ENCODE measurements at regions not wholly inside any gene's neighbourhood (a gene's known extent, or its start where the extent isn't known, plus 50 kb on each side); places are given as distances from the start of the nearest gene placed in this dataset.
A peak's percentile ranks its signal among the peaks of the same experiment; 100 is the strongest.

GRCh38 chr4:136865526-136865925 is 666.8 kb downstream of the PCDH18 start:
- Histone ChIP-seq H3K27ac (no peak overlapping the region), H3K4me1 (no peaks in the 10 kb centered on the region), H3K9me3 (no peaks in the 10 kb centered on the region), H3K4me3 (no peak overlapping the region), H3K36me3 (no peaks in the 10 kb centered on the region), H3K27me3 (no peaks in the 10 kb centered on the region)
- ATAC-seq (no peak), DNase-seq (no peak)
- TF ChIP-seq CTCF (IDR thresholded peaks at IDR 0.05) = no peak
- intact Hi-C loops (cut with DNase I) = no loop called here

DNA sequence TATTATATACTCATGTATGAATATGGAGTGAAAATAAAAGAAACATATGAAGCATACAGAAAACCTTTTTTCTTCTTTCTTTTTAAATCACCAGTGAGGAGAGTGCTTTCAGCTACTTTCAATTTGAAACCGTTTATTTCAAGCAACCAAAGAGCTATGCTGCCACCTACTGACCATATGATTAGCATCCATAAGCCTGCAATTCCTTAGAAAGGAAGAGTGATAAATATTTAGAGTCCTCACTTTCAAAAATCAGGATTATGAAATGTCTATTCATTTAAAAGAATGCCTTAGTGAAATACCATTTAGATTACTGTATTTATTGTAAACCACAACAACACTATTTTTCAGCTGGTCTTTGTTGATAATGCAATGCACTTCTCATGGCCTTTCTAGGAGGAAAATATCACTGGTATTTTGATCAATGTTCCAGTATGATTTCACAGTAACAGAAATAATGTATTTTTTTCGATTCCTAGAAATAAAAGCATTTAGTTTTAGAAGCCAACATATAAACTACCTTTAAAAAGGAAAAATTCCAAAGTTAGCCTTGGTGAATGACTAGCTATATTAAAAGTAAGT is 667.6 kb downstream of the PCDH18 start:
- TF ChIP-seq CTCF (IDR thresholded peaks at IDR 0.05) = peak; percentile 87
- H3K4me1 ChIP-seq = no peaks in the 10 kb centered on the region
- intact Hi-C loops (cut with DNase I) = no loop called here
- no peaks in the 10 kb centered on the region for H3K36me3 ChIP-seq
- no peak overlapping the region for H3K27ac ChIP-seq
- peak; percentile 72 for ATAC-seq
- DNase-seq = no peak
- no peaks in the 10 kb centered on the region for H3K27me3 ChIP-seq
- H3K4me3 ChIP-seq = no peak overlapping the region
- no peaks in the 10 kb centered on the region for H3K9me3 ChIP-seq

GRCh38 chr4:136863756-136864155 is 668.5 kb downstream of the PCDH18 start:
- ATAC-seq = no peak
- Histone ChIP-seq H3K27ac (no peak overlapping the region), H3K4me3 (no peak overlapping the region), H3K36me3 (no peaks in the 10 kb centered on the region), H3K9me3 (no peaks in the 10 kb centered on the region), H3K4me1 (no peaks in the 10 kb centered on the region), H3K27me3 (no peaks in the 10 kb centered on the region)
- intact Hi-C loops (cut with DNase I) = no loop called here
- TF ChIP-seq CTCF (IDR thresholded peaks at IDR 0.05) = no peak
- no peak for DNase-seq

GRCh38 chr4:136862653-136863052 is 669.6 kb downstream of the PCDH18 start:
- Histone ChIP-seq H3K36me3 (no peaks in the 10 kb centered on the region), H3K9me3 (no peaks in the 10 kb centered on the region), H3K4me1 (no peaks in the 10 kb centered on the region), H3K27ac (no peak overlapping the region), H3K27me3 (no peaks in the 10 kb centered on the region), H3K4me3 (no peak overlapping the region)
- DNase-seq (no peak), ATAC-seq (no peak)
- TF ChIP-seq CTCF (IDR thresholded peaks at IDR 0.05) = no peak
- intact Hi-C loops (cut with DNase I) = no loop called here

DNA sequence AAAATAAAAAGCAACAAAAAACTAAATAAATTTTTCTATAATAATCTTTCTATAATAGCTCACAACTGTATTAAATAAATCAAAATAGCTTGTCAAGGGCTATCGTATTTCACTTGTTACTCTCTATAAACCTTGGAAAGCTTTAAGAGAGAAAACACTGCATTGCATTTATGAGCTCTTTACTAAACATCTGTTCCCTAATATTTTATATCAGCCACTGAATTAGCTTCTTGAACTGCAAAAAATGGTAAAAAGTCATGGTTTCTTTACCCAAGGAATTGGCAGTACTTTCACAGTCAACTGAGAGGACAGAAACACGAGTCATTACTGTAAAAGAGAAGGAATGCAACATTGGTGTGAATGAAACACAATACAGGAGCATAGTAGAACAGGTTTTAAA is 671.2 kb downstream of the PCDH18 start:
- Histone ChIP-seq H3K36me3 (no peaks in the 10 kb centered on the region), H3K27ac (no peak overlapping the region), H3K4me1 (no peaks in the 10 kb centered on the region), H3K9me3 (no peaks in the 10 kb centered on the region), H3K4me3 (no peak overlapping the region), H3K27me3 (no peaks in the 10 kb centered on the region)
- ATAC-seq (no peak), DNase-seq (no peak)
- no peak for TF ChIP-seq CTCF (IDR thresholded peaks at IDR 0.05)
- intact Hi-C loops (cut with DNase I) = no loop called here

DNA sequence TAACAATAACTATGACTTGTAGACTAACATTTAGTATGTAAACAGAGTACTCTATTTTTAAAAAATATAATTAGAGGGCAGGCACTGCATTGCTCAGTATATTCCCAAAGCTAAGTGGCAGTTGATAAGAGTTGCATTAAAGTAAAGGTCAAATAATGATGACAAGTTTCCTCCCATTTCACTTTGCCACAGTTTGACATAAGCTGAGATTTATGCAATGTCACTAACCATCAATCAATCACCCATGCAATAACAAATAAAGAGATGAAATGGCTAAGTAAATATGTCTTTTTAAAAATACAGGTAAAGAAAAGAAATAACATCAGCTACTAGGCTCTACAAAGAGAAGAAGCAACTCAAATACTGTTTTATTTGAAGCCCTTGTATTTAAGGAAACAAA is 673.4 kb downstream of the PCDH18 start:
- Histone ChIP-seq H3K36me3 (no peaks in the 10 kb centered on the region), H3K9me3 (no peaks in the 10 kb centered on the region), H3K27me3 (no peaks in the 10 kb centered on the region), H3K27ac (no peak overlapping the region), H3K4me3 (no peak overlapping the region), H3K4me1 (no peaks in the 10 kb centered on the region)
- intact Hi-C loops (cut with DNase I) = no loop called here
- no peak for TF ChIP-seq CTCF (IDR thresholded peaks at IDR 0.05)
- DNase-seq (no peak), ATAC-seq (no peak)

All from upper lobe of right lung (tissue), 1 donor.